Right lobe of liver (tissue), 4 donors: ENCODE measurements at regions not wholly inside any gene's neighbourhood (a gene's known extent, or its start where the extent isn't known, plus 50 kb on each side); places are given as distances from the start of the nearest gene placed in this dataset.

Experiments used
- CTCF ChIP-seq, 4 donors: fragments of 200-600 bp in 3 of 4; fragments of 450-650 bp in 1 of 4; IDR thresholded peaks; one replicate each; pipeline versions ENCODE4 v1.5.1 to v1.8.0; 2016 to 2022; ENCODE audit warnings: antibody characterized with exemption in 4 of 4, mild to moderate bottlenecking in 2 of 4
- POLR2A ChIP-seq: fragments of 450-650 bp; IDR thresholded peaks from one replicate; pipeline ENCODE4 v1.6.1; 2017; ENCODE audit warnings: antibody characterized with exemption, mild to moderate bottlenecking
- donor health status: DM: no; HTN: no; CAD: no.
- donor health status: DM: no; HTN: no; CAD: no.
- donor health status: DM: no; HTN: yes; CAD: no.

GRCh38 chr9:24218656-24219055 lies 327.0 kb downstream of the IZUMO3 start:
- TF ChIP-seq CTCF (IDR thresholded peaks at IDR 0.05), result no peak
- TF ChIP-seq POLR2A, result no peak
